ENCODE measurements at regions not wholly inside any gene's neighbourhood (a gene's known extent, or its start where the extent isn't known, plus 50 kb on each side); places are given as distances from the start of the nearest gene placed in this dataset.
A peak's percentile ranks its signal among the peaks of the same experiment; 100 is the strongest.

GRCh38 chr4:74615411-74615810, 170.5 kb downstream of the AREG start:
- DNase-seq (ENCODE audit: low spot score), result no peak

DNA sequence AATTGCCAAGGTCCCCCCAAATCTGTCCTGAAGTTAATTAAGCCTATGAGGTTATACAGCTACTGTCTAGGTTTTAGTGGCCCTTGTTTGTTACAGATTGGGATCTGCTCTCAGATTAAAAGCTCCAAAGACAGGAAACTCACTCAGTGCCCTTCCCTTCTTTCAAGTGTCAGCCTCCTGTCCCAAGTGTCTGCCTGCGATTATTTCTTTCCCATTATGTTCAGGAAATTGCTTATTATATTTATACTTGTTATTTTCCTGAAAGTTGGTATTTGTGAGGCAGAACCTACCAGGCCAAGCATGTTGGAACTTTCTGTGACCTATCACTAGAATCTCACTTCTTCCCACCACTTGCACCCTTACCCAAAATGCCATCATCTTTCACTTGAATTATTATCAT, 173.2 kb downstream of the AREG start:
- DNase-seq (ENCODE audit: low spot score), result no peak

DNA sequence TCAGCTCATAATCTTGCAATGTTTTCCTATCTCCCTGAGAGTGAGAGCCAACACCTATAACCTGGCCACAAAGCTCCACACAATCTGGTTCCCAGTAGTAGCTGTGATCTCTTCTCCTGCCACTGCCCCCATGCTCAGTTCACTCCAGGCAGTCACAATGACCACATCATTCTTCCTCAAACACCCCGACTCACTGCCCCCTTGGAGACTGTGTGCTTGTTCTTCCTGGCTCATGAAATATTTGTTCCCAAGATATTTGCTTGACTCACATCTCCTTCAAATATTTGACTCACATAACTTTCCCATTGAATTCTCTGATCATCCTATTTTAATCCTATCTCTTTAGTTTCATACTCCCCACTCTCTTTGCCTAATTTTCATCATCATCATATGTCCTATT, 173.7 kb downstream of the AREG start:
- no peak for DNase-seq (ENCODE audit: low spot score)

DNA sequence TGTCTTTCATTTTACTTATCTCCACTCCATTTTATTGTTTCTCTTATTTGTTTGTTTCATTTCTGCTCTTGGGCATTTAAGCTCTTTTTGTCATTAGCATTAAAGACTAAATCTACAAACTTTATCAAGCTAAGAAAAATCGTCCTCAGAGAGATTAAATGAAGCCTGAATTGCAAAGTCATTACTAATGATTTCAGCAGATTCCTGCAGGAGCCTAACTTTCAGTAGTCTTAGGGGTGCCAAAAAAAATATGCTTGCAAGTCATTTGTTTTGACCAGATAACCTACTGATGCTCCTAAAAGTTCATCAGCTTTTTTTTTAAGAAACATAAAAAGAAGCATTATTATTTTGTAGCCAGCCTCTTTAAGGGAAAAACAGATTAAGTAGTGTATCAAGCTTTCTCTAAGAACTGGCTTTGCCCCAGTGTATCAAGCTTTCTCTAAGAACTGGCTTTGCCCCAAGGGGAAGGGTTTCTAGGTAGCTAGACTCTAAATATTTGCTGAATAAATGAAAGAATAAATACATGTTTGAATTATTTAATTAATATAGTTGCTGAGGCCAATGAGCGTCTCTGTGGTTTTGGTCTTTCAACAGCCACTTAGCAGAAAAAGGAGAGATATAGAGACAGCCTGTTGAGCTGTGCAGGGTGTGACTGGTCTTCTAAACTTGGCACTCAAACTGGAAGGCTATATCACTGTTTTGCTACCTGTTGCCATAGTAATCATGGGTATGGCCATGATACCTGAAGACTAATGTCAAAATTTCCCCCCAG, 174.2 kb downstream of the BTC start:
- DNase-seq (ENCODE audit: low spot score), result no peak

GRCh38 chr4:74621616-74622015, 172.7 kb downstream of the BTC start:
- DNase-seq (ENCODE audit: low spot score), result no peak

DNA sequence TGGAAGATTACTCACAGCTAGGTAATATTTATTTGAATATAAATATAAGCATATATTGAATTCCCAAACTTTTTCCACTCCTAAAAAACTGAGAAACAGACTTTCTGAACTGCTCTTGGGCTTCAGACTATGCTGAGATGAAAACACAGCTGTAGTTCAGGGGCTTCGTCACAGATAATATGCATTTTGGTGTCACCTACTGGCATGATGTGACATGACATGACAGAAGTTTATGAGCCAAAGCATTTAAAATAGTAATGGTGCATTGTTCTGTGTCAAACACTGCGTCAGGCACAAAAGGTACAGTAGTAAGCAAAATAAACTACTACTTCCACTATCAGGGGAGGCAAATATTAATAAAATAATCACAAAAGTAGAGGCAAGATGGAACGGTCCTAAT, 171.3 kb downstream of the BTC start:
- DNase-seq (ENCODE audit: low spot score), result no peak

GRCh38 chr4:74624351-74625151, 169.8 kb downstream of the BTC start:
- DNase-seq (ENCODE audit: low spot score), result no peak

GRCh38 chr4:74625981-74626380, 168.3 kb downstream of the BTC start:
- DNase-seq (ENCODE audit: low spot score), result no peak

- DNase-seq (ENCODE audit: low spot score), result no peak
Measured at GRCh38 chr4:74627093-74627492, 167.2 kb downstream of the BTC start.

DNA sequence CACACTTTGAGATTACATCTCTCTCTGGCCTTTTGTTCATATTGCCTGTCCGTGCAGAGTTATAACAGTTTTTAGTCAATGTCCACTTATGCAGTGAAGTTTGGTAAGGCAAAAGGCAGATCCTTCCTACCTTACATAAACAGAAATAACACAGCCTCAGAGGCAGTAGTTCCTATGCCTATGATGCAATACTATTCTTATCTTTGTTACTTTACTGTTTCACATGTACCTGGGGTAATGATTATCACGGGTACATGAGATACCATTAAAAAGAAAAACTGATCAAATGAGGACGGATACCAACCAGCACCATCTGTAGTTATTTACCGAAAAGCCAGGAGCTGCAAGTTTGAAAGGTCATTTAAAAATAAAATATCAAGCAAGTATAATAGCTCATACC, 166.8 kb downstream of the BTC start:
- DNase-seq (ENCODE audit: low spot score), result no peak

- DNase-seq (ENCODE audit: low spot score), result peak; percentile 19
Measured at GRCh38 chr4:74628852-74629620, 165.3 kb downstream of the BTC start.

- DNase-seq (ENCODE audit: low spot score), result no peak
Measured at GRCh38 chr4:74630551-74630950, 163.8 kb downstream of the BTC start.

GRCh38 chr4:74631338-74631737, 163.0 kb downstream of the BTC start:
- DNase-seq (ENCODE audit: low spot score), result no peak

DNA sequence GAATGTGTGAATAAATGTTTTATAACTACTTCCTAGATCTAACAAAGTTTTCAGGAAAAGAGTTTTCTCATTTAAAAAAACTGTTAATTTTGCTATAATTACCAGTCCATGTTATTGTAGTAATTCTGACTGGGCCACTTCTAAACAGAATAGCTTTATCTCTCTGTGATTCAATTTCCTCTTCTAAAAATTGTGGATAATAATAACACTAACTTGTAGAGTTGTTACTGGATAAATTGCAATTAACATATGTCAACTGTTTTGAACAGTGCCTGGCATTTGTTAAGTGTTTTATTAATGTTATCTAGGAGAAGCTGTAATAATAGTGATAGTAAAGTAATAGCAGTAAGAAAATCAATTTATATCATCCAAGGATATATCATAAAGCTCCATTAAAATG, 162.3 kb downstream of the BTC start:
- no peak for DNase-seq (ENCODE audit: low spot score)

DNA sequence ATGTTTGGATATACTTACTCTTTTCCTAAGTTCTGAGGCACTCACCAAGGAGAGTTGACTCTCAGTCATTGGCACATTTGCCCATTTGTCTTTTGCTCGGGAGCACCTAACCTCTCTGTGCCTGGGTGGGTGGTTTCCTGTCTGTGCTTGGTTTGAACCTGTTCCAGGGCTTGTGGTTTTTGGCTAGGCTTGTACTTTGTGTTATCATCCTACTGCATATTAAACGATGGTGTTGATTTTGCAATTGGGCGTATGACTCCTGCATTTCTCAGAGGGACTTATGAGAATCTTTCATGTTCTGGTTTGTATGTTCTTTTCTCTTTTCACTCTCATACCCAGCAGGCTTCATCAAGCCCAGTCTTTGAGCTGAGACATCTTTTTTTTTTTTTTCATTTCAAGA, 161.7 kb downstream of the BTC start:
- no peak for DNase-seq (ENCODE audit: low spot score)

DNA sequence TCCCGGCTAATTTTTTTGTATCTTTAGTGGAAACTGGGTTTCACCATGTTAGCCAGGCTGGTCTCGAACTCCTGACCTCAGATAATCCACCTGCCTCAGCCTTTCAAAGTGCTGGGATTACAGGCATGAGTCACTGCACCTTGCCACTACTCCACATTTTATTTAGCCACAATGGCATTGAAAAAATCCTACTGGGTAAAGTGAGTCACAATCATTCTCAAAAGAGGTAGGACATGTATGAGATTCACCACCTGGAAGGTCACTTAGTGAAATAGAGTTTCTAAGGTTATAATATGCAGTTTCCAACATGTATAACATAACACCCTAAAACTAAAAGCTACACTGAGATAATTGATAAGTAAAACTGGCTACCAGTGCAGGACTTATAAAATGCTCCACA, 159.2 kb downstream of the BTC start:
- DNase-seq (ENCODE audit: low spot score), result no peak

DNA sequence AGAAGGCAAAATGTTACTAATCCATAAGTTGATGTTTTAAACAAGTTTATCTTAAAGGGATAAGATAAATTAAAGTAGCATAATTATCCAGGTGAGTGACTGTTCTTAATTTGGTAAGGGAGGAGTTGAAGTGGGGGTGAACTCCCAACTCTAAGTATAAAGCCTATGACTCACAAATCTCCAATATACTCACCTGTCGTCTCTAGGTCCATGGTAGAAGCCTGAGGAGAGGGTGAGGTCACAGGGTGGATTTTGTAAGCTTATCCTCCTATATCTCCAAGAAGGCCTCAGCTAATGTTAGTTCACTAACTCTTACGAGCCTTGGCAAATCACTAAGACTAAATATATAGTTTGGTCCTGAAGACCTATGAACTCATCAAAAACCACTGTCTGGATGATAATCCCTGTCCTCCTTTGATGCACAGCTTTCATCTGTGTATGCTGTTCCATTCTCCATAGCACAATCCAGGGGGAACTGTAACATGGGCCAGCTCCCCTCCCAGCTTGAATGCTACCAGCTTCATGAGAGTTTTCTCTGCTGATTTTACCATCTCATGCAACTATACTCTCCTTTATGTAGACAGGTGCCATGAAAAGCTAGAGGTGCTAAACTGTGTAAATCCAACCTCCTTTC, 158.7 kb downstream of the BTC start:
- no peak for DNase-seq (ENCODE audit: low spot score)

- no peak for DNase-seq (ENCODE audit: low spot score)
Measured at GRCh38 chr4:74638001-74638400, 156.3 kb downstream of the BTC start.

DNA sequence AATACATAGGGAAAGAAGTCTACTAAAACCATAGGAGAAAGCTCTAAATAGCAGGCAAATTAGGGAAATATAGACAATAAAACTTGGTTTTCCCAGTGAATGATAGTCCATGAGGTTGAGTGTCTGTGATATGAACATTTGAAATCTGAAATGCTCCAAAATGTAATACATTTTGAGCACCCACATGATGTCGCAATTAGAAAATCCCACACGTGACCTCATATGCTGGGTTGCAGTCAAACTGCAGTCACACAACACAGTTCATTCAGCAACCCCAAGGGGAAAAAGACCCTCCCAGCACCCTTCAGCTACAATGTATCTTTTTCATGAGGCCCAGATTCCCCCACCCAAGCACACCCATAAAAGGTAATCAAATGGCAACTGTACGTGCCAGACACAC, 155.6 kb downstream of the BTC start:
- DNase-seq (ENCODE audit: low spot score), result no peak

- DNase-seq (ENCODE audit: low spot score), result no peak
Measured at GRCh38 chr4:74640111-74640903, 154.0 kb downstream of the BTC start.

GRCh38 chr4:74642006-74642405, 152.3 kb downstream of the BTC start:
- DNase-seq (ENCODE audit: low spot score), result no peak

DNA sequence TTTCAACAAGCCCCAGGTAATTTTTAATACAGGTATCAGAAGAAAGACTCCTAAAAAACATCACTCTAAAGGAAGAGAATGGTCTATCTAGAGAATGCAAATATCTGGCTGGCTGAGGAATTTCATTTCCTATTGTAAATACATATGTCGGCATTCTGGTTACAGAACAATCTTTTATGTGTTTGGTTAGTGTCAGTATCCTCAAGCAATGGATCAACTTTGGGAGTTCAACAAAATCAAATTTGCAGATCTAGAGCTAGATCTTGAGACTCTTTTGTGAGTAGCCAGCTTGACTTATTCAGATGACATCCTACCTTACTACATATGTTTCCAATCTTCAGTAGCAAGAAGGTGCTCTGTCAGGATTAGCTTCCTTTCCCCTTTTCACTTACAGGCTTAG, 145.1 kb downstream of the BTC start:
- DNase-seq (ENCODE audit: low spot score), result no peak
